ENCODE measurements at regions not wholly inside any gene's neighbourhood (a gene's known extent, or its start where the extent isn't known, plus 50 kb on each side); places are given as distances from the start of the nearest gene placed in this dataset.

GRCh38 chr11:70566768-70567530 lies 168.6 kb downstream of the CTTN start:
- no peaks in the 10 kb centered on the region for H3K27me3 ChIP-seq (ENCODE audit: control insufficient read depth in 1 of 2, insufficient read depth in 2 of 2, low read length in 2 of 2)
- no peak overlapping the region for H3K27ac ChIP-seq (ENCODE audit: low read depth, low read length)
- H3K36me3 ChIP-seq (ENCODE audit: control insufficient read depth in 1 of 2, insufficient read depth in 2 of 2, low read length in 2 of 2): no peaks in the 10 kb centered on the region
- H3K9me3 ChIP-seq (ENCODE audit: control insufficient read depth in 1 of 2, low read length in 2 of 2): no peaks in the 10 kb centered on the region
- no peak overlapping the region for H3K4me3 ChIP-seq (ENCODE audit: low read depth in 1 of 2, low read length in 2 of 2)
- H3K9ac ChIP-seq (ENCODE audit: low read depth in 1 of 2, low read length in 2 of 2): no peak overlapping the region
- peaks cover 12 to 14% of the 10 kb centered on the region in 2 donors for H3K4me1 ChIP-seq (ENCODE audit: control insufficient read depth in 1 of 2, insufficient read depth in 2 of 2, low read length in 2 of 2)

GRCh38 chr11:70567680-70568034 lies 169.3 kb downstream of the CTTN start:
- H3K27me3 ChIP-seq (ENCODE audit: control insufficient read depth in 1 of 2, insufficient read depth in 2 of 2, low read length in 2 of 2): no peaks in the 10 kb centered on the region
- peaks cover 12 to 14% of the 10 kb centered on the region in 2 donors for H3K4me1 ChIP-seq (ENCODE audit: control insufficient read depth in 1 of 2, insufficient read depth in 2 of 2, low read length in 2 of 2)
- H3K9ac ChIP-seq (ENCODE audit: low read depth in 1 of 2, low read length in 2 of 2): peak overlapping the region in 1 of 2 donors; percentile 43
- H3K4me3 ChIP-seq (ENCODE audit: low read depth in 1 of 2, low read length in 2 of 2): peak overlapping the region; percentile 66
- H3K27ac ChIP-seq (ENCODE audit: low read depth, low read length): no peak overlapping the region
- no peaks in the 10 kb centered on the region for H3K9me3 ChIP-seq (ENCODE audit: control insufficient read depth in 1 of 2, low read length in 2 of 2)
- no peaks in the 10 kb centered on the region for H3K36me3 ChIP-seq (ENCODE audit: control insufficient read depth in 1 of 2, insufficient read depth in 2 of 2, low read length in 2 of 2)

- H3K36me3 ChIP-seq (ENCODE audit: control insufficient read depth in 1 of 2, insufficient read depth in 2 of 2, low read length in 2 of 2): no peaks in the 10 kb centered on the region
- peak overlapping the region; percentile 66 for H3K4me3 ChIP-seq (ENCODE audit: low read depth in 1 of 2, low read length in 2 of 2)
- H3K4me1 ChIP-seq (ENCODE audit: control insufficient read depth in 1 of 2, insufficient read depth in 2 of 2, low read length in 2 of 2): peaks cover 12 to 14% of the 10 kb centered on the region in 2 donors
- peak overlapping the region; percentile 39 to 43 for H3K9ac ChIP-seq (ENCODE audit: low read depth in 1 of 2, low read length in 2 of 2)
- H3K27ac ChIP-seq (ENCODE audit: low read depth, low read length): no peak overlapping the region
- no peaks in the 10 kb centered on the region for H3K27me3 ChIP-seq (ENCODE audit: control insufficient read depth in 1 of 2, insufficient read depth in 2 of 2, low read length in 2 of 2)
- no peaks in the 10 kb centered on the region for H3K9me3 ChIP-seq (ENCODE audit: control insufficient read depth in 1 of 2, low read length in 2 of 2)
These were observed 169.9 kb downstream of the CTTN start for GRCh38 chr11:70568035-70568813.

GRCh38 chr11:70568814-70569617 lies 170.7 kb downstream of the CTTN start:
- peak overlapping the region in 1 of 2 donors; percentile 66 for H3K4me3 ChIP-seq (ENCODE audit: low read depth in 1 of 2, low read length in 2 of 2)
- H3K4me1 ChIP-seq (ENCODE audit: control insufficient read depth in 1 of 2, insufficient read depth in 2 of 2, low read length in 2 of 2): peaks cover 12 to 14% of the 10 kb centered on the region in 2 donors
- no peaks in the 10 kb centered on the region for H3K27me3 ChIP-seq (ENCODE audit: control insufficient read depth in 1 of 2, insufficient read depth in 2 of 2, low read length in 2 of 2)
- no peak overlapping the region for H3K27ac ChIP-seq (ENCODE audit: low read depth, low read length)
- H3K9ac ChIP-seq (ENCODE audit: low read depth in 1 of 2, low read length in 2 of 2): no peak overlapping the region
- H3K9me3 ChIP-seq (ENCODE audit: control insufficient read depth in 1 of 2, low read length in 2 of 2): no peaks in the 10 kb centered on the region
- H3K36me3 ChIP-seq (ENCODE audit: control insufficient read depth in 1 of 2, insufficient read depth in 2 of 2, low read length in 2 of 2): no peaks in the 10 kb centered on the region

GRCh38 chr11:70569618-70569890 lies 171.2 kb downstream of the CTTN start:
- Histone ChIP-seq H3K4me3 (ENCODE audit: low read depth in 1 of 2, low read length in 2 of 2) (no peak overlapping the region), H3K27me3 (ENCODE audit: control insufficient read depth in 1 of 2, insufficient read depth in 2 of 2, low read length in 2 of 2) (no peaks in the 10 kb centered on the region), H3K4me1 (ENCODE audit: control insufficient read depth in 1 of 2, insufficient read depth in 2 of 2, low read length in 2 of 2) (peaks cover 12 to 14% of the 10 kb centered on the region in 2 donors), H3K36me3 (ENCODE audit: control insufficient read depth in 1 of 2, insufficient read depth in 2 of 2, low read length in 2 of 2) (no peaks in the 10 kb centered on the region), H3K9ac (ENCODE audit: low read depth in 1 of 2, low read length in 2 of 2) (no peak overlapping the region), H3K27ac (ENCODE audit: low read depth, low read length) (no peak overlapping the region), H3K9me3 (ENCODE audit: control insufficient read depth in 1 of 2, low read length in 2 of 2) (no peaks in the 10 kb centered on the region)

- Histone ChIP-seq H3K27ac (ENCODE audit: low read depth, low read length) (no peak overlapping the region), H3K9ac (ENCODE audit: low read depth in 1 of 2, low read length in 2 of 2) (no peak overlapping the region), H3K4me3 (ENCODE audit: low read depth in 1 of 2, low read length in 2 of 2) (no peak overlapping the region), H3K4me1 (ENCODE audit: control insufficient read depth in 1 of 2, insufficient read depth in 2 of 2, low read length in 2 of 2) (peaks cover 12 to 14% of the 10 kb centered on the region in 2 donors), H3K9me3 (ENCODE audit: control insufficient read depth in 1 of 2, low read length in 2 of 2) (no peaks in the 10 kb centered on the region), H3K36me3 (ENCODE audit: control insufficient read depth in 1 of 2, insufficient read depth in 2 of 2, low read length in 2 of 2) (no peaks in the 10 kb centered on the region), H3K27me3 (ENCODE audit: control insufficient read depth in 1 of 2, insufficient read depth in 2 of 2, low read length in 2 of 2) (no peaks in the 10 kb centered on the region)
These were observed 171.8 kb downstream of the CTTN start for GRCh38 chr11:70569996-70570692.

- Histone ChIP-seq H3K27me3 (ENCODE audit: control insufficient read depth in 1 of 2, insufficient read depth in 2 of 2, low read length in 2 of 2) (no peaks in the 10 kb centered on the region), H3K9ac (ENCODE audit: low read depth in 1 of 2, low read length in 2 of 2) (no peak overlapping the region), H3K4me1 (ENCODE audit: control insufficient read depth in 1 of 2, insufficient read depth in 2 of 2, low read length in 2 of 2) (peaks cover 12 to 14% of the 10 kb centered on the region in 2 donors), H3K9me3 (ENCODE audit: control insufficient read depth in 1 of 2, low read length in 2 of 2) (no peaks in the 10 kb centered on the region), H3K4me3 (ENCODE audit: low read depth in 1 of 2, low read length in 2 of 2) (no peak overlapping the region), H3K27ac (ENCODE audit: low read depth, low read length) (no peak overlapping the region), H3K36me3 (ENCODE audit: control insufficient read depth in 1 of 2, insufficient read depth in 2 of 2, low read length in 2 of 2) (no peaks in the 10 kb centered on the region)
These were observed 172.5 kb downstream of the CTTN start for GRCh38 chr11:70570693-70571395.

GRCh38 chr11:70572974-70573260 lies 174.6 kb downstream of the CTTN start:
- Histone ChIP-seq H3K9ac (ENCODE audit: low read depth in 1 of 2, low read length in 2 of 2) (no peak overlapping the region), H3K36me3 (ENCODE audit: control insufficient read depth in 1 of 2, insufficient read depth in 2 of 2, low read length in 2 of 2) (no peaks in the 10 kb centered on the region), H3K27ac (ENCODE audit: low read depth, low read length) (no peak overlapping the region), H3K4me3 (ENCODE audit: low read depth in 1 of 2, low read length in 2 of 2) (no peak overlapping the region), H3K27me3 (ENCODE audit: control insufficient read depth in 1 of 2, insufficient read depth in 2 of 2, low read length in 2 of 2) (no peaks in the 10 kb centered on the region), H3K9me3 (ENCODE audit: control insufficient read depth in 1 of 2, low read length in 2 of 2) (no peaks in the 10 kb centered on the region), H3K4me1 (ENCODE audit: control insufficient read depth in 1 of 2, insufficient read depth in 2 of 2, low read length in 2 of 2) (peaks cover 7 to 9% of the 10 kb centered on the region in 2 donors)

- Histone ChIP-seq H3K4me1 (ENCODE audit: control insufficient read depth in 1 of 2, insufficient read depth in 2 of 2, low read length in 2 of 2) (peaks cover 3 to 5% of the 10 kb centered on the region in 2 donors), H3K4me3 (ENCODE audit: low read depth in 1 of 2, low read length in 2 of 2) (no peak overlapping the region), H3K27me3 (ENCODE audit: control insufficient read depth in 1 of 2, insufficient read depth in 2 of 2, low read length in 2 of 2) (no peaks in the 10 kb centered on the region)
These were observed 175.4 kb downstream of the CTTN start for GRCh38 chr11:70573701-70574151.

More at GRCh38 chr11:70573701-70574151, 175.4 kb downstream of the CTTN start:
- Histone ChIP-seq H3K9me3 (ENCODE audit: control insufficient read depth in 1 of 2, low read length in 2 of 2) (no peaks in the 10 kb centered on the region), H3K36me3 (ENCODE audit: control insufficient read depth in 1 of 2, insufficient read depth in 2 of 2, low read length in 2 of 2) (no peaks in the 10 kb centered on the region), H3K27ac (ENCODE audit: low read depth, low read length) (no peak overlapping the region), H3K9ac (ENCODE audit: low read depth in 1 of 2, low read length in 2 of 2) (no peak overlapping the region)

All from duodenal mucosa (tissue), 2 donors.